ENCODE measurements at regions not wholly inside any gene's neighbourhood (a gene's known extent, or its start where the extent isn't known, plus 50 kb on each side); places are given as distances from the start of the nearest gene placed in this dataset.
"Not testable (repeated sequence)": the region's sequence is repeated elsewhere in the genome, so short reads cannot be mapped to it uniquely, and the experiment has no call there.

DNA sequence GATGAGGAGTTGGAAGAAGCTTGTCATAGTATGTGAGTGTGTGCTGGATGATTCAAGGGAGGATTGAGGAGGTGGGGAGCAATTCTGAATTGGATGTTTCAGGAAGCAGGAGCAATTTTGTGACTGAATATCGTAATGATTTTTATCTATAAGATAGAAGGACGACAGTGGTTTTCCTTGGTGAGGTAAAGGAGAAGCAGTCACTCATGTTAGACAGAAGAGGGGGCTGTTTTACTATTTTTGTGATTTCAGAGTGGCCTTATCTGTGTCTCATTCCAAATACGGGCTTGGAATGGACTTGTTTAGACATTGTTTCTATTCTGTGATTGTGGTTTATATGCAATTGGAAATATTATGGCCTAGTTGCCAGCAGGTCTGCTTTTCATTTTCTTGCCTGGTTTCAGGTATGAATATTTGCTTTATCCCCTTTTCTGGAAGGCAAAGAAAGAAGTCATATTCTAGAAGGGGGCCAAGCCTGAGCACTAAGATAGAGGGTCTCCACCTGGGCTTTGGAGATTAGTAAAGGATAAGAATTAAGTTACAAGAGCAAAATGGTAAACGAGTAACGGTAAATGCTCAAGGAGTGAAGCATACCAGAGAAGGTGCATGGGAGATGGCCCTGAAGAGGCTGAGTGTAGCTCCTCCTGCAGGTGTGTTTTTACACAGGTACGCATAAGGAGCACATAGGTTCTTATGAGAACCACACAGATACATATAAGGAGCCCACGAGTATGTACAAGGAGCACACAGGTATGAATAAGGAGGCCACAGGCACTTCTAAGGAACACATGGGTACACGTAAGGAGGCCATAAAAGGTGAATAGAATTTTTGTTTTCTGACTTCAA is 124.6 kb upstream of the KCNAB1 start:
- 54 to 58% (median 55%) methylated on average over 8 of the region's 8 CpGs for WGBS, 4 donors
- intact Hi-C loops (cut with DNase I), result no loop called here
- TF ChIP-seq, protein P1, sequence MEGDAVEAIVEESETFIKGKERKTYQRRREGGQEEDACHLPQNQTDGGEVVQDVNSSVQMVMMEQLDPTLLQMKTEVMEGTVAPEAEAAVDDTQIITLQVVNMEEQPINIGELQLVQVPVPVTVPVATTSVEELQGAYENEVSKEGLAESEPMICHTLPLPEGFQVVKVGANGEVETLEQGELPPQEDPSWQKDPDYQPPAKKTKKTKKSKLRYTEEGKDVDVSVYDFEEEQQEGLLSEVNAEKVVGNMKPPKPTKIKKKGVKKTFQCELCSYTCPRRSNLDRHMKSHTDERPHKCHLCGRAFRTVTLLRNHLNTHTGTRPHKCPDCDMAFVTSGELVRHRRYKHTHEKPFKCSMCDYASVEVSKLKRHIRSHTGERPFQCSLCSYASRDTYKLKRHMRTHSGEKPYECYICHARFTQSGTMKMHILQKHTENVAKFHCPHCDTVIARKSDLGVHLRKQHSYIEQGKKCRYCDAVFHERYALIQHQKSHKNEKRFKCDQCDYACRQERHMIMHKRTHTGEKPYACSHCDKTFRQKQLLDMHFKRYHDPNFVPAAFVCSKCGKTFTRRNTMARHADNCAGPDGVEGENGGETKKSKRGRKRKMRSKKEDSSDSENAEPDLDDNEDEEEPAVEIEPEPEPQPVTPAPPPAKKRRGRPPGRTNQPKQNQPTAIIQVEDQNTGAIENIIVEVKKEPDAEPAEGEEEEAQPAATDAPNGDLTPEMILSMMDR (IDR thresholded peaks at IDR 0.05), result peak in 5 of 6 experiments; percentile 25 to 48 (median 45)
- TF ChIP-seq POLR2A (IDR thresholded peaks at IDR 0.05), result no peak

GRCh38 chr3:155996882-155997281 is 123.5 kb upstream of the KCNAB1 start:
- 58 to 98% (median 90%) methylated on average over 3 of the region's 3 CpGs for WGBS, 4 donors
- intact Hi-C loops (cut with DNase I), result no loop called here
- Histone ChIP-seq H3K4me3 (no peak overlapping the region), H3K36me3 (replicated peaks in 1 of 2) (no peaks in the 10 kb centered on the region), H3K27ac (no peak overlapping the region), H3K27me3 (no peaks in the 10 kb centered on the region), H3K4me1 (replicated peaks in 1 of 2) (no peaks in the 10 kb centered on the region), H3K9me3 (replicated peaks in 1 of 3) (no peaks in the 10 kb centered on the region)
- no peak for TF ChIP-seq POLR2A (IDR thresholded peaks at IDR 0.05)
- TF ChIP-seq, protein P1 (IDR thresholded peaks at IDR 0.05), result no peak
- DNase-seq, result no peak

More for the DNA sequence above, 124.6 kb upstream of the KCNAB1 start:
- Histone ChIP-seq H3K4me1 (replicated peaks in 1 of 2) (no peaks in the 10 kb centered on the region), H3K4me3 (no peak overlapping the region), H3K27ac (no peak overlapping the region), H3K36me3 (replicated peaks in 1 of 2) (no peaks in the 10 kb centered on the region), H3K27me3 (no peaks in the 10 kb centered on the region), H3K9me3 (replicated peaks in 1 of 3) (no peaks in the 10 kb centered on the region)
- DNase-seq, result no peak

GRCh38 chr3:155998173-155998572 is 122.2 kb upstream of the KCNAB1 start:
- H3K36me3 ChIP-seq (replicated peaks in 1 of 2); H3K27ac ChIP-seq; H3K4me3 ChIP-seq; DNase-seq; H3K4me1 ChIP-seq (replicated peaks in 1 of 2); H3K27me3 ChIP-seq; H3K9me3 ChIP-seq (replicated peaks in 1 of 3); intact Hi-C loops (cut with DNase I): not testable (repeated sequence)
- 90 to 96% (median 93%) methylated on average over 3 of the region's 3 CpGs for WGBS, 4 donors

- intact Hi-C loops (cut with DNase I), result no loop called here
- Histone ChIP-seq H3K4me1 (replicated peaks in 1 of 2) (no peaks in the 10 kb centered on the region), H3K27ac (no peak overlapping the region), H3K9me3 (replicated peaks in 1 of 3) (no peaks in the 10 kb centered on the region), H3K27me3 (no peaks in the 10 kb centered on the region), H3K4me3 (no peak overlapping the region), H3K36me3 (replicated peaks in 1 of 2) (no peaks in the 10 kb centered on the region)
- DNase-seq, result no peak
- TF ChIP-seq, protein P1 (IDR thresholded peaks at IDR 0.05), result no peak
- no peak for TF ChIP-seq POLR2A (IDR thresholded peaks at IDR 0.05)
- WGBS, 4 donors, result 43 to 49% (median 46%) methylated on average over 3 of the region's 3 CpGs
Observed at GRCh38 chr3:156005736-156006135, 114.6 kb upstream of the KCNAB1 start.

- no peaks in the 10 kb centered on the region for H3K36me3 ChIP-seq (replicated peaks in 1 of 2)
- no peaks in the 10 kb centered on the region for H3K9me3 ChIP-seq (replicated peaks in 1 of 3)
- no peak overlapping the region for H3K27ac ChIP-seq
- H3K4me1 ChIP-seq (replicated peaks in 1 of 2), result no peaks in the 10 kb centered on the region
- no peak for TF ChIP-seq POLR2A (IDR thresholded peaks at IDR 0.05)
- TF ChIP-seq, protein P1 (IDR thresholded peaks at IDR 0.05), result peak in 2 of 6 experiments; percentile 13 to 28
- intact Hi-C loops (cut with DNase I), result no loop called here
- WGBS, 4 donors, result 32 to 43% (median 37%) methylated on average over 3 of the region's 3 CpGs
- DNase-seq, result peak in 2 of 7 donors; percentile 4 to 9
- no peaks in the 10 kb centered on the region for H3K27me3 ChIP-seq
- no peak overlapping the region for H3K4me3 ChIP-seq
Observed at GRCh38 chr3:156010829-156011228, 109.5 kb upstream of the KCNAB1 start.
